ENCODE measurements at regions not wholly inside any gene's neighbourhood (a gene's known extent, or its start where the extent isn't known, plus 50 kb on each side); places are given as distances from the start of the nearest gene placed in this dataset.

DNA sequence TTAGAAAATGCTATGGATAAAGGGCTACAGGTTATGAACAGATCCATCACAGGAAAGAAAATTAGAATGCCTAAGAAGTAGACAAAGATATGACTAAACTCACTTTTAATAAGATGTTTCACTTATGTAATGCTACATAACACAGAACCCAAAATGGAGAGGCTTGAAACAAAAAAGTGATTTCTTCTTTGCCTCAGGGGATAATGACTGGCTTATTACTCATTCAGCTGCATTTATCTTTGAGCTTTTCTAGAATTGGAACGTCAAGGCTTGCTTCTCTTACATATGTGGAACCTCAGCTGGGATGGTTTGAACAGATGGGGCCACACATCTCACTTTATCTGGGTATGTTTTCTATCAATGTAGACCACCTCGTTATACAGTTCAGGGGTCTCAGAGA lies 120.6 kb upstream of the EPHA3 start:
- TF ChIP-seq, protein P1, sequence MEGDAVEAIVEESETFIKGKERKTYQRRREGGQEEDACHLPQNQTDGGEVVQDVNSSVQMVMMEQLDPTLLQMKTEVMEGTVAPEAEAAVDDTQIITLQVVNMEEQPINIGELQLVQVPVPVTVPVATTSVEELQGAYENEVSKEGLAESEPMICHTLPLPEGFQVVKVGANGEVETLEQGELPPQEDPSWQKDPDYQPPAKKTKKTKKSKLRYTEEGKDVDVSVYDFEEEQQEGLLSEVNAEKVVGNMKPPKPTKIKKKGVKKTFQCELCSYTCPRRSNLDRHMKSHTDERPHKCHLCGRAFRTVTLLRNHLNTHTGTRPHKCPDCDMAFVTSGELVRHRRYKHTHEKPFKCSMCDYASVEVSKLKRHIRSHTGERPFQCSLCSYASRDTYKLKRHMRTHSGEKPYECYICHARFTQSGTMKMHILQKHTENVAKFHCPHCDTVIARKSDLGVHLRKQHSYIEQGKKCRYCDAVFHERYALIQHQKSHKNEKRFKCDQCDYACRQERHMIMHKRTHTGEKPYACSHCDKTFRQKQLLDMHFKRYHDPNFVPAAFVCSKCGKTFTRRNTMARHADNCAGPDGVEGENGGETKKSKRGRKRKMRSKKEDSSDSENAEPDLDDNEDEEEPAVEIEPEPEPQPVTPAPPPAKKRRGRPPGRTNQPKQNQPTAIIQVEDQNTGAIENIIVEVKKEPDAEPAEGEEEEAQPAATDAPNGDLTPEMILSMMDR (IDR thresholded peaks at IDR 0.05): no peak
- TF ChIP-seq EP300 (IDR thresholded peaks at IDR 0.05) (no peak), POLR2AphosphoS5 (IDR thresholded peaks at IDR 0.05) (no peak)
